ENCODE measurements at regions not wholly inside any gene's neighbourhood (a gene's known extent, or its start where the extent isn't known, plus 50 kb on each side); places are given as distances from the start of the nearest gene placed in this dataset.

DNA sequence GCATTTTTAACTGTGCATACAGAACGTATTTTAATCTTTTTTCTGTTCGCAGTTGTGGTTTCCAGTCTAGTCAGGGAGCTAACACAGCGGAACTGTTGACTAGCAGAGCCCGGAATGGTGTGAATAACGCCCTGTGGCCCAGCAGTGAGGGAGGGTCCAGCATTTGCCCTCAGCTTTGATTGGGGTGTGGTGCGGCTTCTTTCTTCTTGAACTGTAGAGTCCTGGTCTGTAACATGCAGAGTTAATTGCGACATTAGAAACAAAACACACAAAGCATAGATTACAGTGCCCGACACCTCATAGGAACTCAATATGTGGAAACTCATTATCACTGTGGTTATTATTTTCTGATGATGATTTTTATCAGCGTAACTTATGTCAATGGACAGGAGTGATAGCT is 253.6 kb downstream of the SOX11 start:
- Histone ChIP-seq H3K27ac (no peak overlapping the region), H3K4me3 (no peak overlapping the region)

DNA sequence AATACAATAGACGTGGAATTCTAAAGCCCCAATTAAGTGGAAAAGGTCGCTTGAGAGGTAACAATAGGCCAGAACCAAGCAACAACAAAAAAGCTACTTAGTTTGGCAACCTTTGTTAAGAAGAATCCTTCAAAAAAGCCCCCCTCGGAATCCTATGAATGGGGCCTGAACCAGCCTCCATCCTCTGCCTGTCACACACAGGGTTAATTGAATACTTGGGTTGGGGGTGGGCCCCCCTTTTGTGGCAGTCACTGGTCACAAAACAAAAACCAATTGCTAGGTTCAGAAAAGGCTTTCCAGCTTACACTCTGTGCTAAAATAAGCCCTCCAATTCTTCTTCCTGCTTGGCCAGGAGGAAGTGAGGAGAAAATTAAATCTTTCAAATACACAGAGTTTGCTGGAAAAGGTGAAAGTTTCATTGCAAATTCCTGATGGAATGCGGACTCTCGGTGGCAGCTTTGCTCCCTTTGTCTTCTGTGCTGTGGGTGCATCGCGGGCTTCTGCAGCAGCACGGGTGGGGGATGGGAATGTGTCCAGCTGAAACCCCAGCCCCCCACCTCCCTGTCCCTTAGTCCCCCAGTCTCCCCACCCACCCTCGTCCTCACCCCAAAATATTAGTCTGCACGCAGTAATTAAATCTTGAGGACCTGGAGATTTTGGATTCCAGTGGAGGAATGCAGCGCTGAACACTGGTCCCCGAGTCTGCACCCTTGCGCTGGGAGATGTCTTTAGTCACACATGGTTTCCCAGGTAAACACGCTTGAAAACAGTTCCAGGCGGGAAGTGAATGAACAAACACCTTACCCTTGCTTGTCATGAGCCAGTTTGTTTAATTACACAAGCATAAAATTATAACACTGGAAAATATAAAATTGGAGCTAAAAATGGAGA is 254.3 kb downstream of the SOX11 start:
- no peak overlapping the region for H3K27ac ChIP-seq
- no peak overlapping the region for H3K4me3 ChIP-seq

DNA sequence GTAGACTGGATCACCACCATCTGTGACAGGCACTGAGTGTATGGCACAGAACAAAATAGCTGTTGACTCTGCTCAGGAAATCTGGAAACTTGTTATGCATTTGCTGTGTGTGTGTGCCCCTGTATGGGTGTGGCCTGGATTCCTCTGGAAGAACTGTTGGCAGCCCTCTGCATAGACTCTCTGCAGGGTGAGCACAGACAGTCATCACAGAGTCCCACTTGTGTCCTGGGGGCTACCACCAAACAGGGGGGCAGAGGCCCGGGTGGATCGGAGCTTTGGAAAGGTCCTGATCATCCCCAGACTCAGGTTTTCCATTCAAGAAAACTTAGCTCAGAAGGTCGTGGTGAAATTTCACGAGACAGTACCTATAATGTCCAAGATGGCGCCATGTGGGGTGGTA is 258.6 kb downstream of the SOX11 start:
- Histone ChIP-seq H3K27ac (no peak overlapping the region), H3K4me3 (no peak overlapping the region)

DNA sequence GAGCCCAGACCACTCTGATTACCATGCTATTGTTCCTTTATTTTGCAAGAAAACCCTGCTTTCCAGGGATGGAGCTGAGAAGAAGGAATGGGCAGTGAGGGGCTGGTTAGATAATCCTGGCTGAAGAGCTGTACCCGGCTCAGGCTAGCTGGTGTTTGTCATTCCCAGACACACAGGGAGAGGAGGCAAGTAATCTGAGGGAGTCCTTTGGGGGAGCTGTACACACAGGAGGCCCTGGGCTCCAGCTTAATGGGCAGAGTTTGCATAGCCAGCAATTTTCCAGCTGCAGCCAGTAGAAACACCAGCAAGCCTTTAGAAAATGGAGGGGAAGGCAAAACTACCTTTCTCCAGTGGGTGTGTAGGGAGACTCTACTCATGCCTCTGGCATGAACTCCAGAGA is 259.3 kb downstream of the SOX11 start:
- H3K4me3 ChIP-seq: no peak overlapping the region

DNA sequence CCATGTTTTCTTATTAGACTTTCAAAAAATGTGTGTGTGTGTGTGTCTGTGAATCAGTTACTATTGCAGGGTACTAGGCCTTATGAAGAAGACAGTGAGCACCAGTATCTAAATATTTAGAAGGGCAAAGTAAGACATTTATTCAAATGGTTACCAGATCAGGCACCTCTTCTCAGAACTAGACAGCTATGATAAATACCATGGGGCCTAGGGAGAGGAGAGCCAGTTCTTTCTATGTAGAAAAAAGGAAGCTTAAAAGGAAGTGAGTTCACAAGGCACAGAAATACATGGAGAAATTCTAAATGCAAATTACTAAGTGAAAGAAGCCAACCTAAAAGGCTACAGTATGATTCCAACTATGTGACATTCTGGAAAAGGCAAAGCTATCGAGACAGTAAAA is 261.3 kb downstream of the SOX11 start:
- H3K4me3 ChIP-seq: no peak overlapping the region
- H3K27ac ChIP-seq: no peak overlapping the region

More for the DNA sequence above, 259.3 kb downstream of the SOX11 start:
- H3K27ac ChIP-seq: no peak overlapping the region

DNA sequence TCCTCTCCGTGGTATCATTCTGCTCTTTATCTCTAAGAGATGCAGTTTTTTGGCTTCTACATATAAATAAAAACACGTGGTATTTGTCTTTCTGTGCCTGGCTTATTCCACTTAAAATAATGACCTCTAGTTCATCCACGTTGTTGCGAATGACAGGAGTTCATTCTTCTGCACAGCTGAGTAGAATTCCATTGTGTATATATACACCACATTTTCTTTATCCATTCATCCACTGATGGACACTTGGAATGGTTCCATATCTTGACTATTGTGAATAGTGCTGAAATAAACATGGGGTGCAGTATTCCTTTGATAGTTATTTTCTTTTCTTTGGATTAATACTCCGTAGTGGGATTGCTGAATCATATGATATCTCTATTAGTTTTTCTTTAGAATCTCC is 262.3 kb downstream of the SOX11 start:
- H3K27ac ChIP-seq: no peak overlapping the region
- no peak overlapping the region for H3K4me3 ChIP-seq

DNA sequence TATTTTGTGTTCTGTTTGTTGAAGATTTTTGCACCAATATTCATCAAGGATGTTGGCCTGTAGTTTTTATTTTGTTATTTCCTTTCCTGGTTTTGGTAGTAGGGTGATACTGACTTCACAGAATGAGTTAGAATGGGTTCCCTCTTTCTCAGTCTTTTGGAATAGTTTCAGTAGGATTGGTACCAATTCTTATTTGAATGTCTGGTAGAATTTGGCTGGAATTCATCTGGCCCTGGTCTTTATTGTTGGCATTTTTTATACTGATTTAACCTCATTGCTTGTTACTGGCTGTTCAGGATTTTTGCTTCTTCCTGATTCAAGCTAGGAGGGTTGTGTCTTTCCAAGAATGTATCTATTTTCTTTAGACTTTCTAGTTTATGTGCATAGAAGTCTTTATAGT is 263.7 kb downstream of the SOX11 start:
- Histone ChIP-seq H3K27ac (no peak overlapping the region), H3K4me3 (no peak overlapping the region)

DNA sequence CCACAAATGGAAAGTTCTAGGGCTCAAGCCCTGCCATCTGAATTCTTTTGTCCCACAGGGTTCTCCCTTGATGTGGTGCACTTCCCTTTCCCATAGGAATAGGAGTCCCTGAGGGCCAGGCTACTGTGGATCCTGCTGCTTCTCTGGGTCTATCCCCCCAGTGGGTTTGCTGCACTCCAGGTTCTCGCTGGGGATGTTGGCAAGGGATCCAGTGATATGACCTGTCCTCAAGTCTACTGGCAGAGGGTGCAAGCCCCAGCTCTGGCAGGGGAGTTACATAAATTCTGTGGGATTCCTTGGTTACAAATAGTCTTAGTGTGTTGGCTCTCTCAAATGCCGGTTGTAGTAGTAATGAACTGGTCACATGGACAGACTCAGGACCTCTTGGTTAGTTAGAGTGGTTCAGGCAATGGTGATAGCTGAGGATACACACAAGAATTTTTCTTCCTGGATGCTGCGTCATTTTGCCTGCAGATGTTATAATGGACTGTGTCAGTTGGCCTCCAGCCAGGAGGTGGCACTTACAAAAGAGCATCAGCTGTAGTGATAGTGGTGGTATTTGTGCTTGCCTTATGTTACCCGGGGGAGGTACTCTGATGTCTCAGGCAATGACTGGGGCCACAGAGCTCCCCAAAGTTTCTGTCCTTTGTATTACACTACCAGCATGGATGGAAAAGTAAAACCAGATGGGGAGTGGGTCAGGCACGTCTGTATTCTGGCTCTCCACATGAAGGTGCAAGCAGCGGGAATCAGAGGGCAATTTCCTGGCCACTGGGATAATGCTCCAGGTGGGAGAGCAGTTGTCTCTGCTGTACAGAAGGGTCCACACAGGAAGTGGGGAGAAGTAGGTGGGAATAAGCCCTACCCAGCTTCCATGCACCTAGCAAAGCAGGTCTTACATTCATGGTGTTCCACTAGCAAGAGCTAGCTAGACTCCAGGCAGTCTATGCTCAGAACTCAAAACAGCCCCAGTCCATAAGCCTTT is 267.9 kb downstream of the SOX11 start:
- H3K4me3 ChIP-seq: no peak overlapping the region
- no peak overlapping the region for H3K27ac ChIP-seq

DNA sequence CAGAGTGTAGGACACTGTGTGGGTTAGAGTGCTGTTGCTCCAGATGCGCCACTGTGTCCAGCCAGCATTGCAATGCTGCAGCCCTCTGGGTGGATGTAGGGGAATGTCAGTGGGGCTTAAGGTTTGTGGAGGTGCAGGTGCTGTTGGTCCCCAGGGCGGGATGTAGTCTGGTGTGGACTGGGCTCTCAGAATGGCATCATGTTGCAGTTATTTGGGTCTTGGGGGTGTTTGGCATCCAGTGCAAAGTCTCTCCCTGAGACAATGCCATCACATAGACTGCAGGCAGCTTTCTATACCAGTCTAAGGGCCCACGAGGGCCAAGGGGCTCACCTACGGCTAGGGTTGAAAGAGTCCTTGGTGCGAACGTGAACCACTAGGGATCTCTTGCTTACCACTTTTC is 275.3 kb downstream of the SOX11 start:
- Histone ChIP-seq H3K4me3 (no peak overlapping the region), H3K27ac (no peak overlapping the region)

DNA sequence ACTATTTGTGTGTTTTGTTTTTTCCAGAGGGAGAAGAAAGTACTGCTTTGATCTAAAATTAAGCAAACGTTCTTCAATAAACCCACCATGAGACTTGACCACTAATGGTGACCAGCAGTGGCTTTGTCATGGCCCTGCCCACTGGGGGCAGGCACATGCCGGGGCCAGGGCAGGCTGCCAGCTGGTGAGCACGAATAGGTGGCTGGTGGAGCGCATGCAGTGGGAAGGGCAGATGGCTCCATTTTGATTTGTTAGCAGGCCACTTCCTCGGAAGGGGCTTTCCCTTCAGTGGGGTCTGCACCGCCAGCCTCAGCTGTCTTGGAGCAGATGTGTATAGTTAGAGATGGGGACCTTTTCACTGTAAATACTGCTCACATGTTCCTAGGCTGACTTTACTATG is 277.1 kb downstream of the SOX11 start:
- no peak overlapping the region for H3K27ac ChIP-seq
- no peak overlapping the region for H3K4me3 ChIP-seq

DNA sequence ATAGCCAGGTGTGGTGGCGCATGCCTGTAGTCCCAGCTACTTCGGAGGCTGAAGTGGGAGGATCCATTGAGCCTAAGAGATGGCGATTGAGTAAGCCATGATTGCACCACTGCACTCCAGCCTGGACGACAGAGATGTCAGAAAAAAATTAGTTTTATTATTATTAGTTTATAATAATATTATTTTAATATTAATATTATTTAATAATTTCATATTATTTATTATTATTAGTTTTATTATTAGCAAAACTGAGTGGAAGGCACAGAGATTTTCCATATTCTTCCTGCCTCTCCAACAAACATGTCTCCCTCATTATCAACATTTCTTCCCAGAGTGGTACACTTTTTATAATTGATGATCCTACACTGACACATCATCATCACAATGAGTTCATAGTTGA is 278.2 kb downstream of the SOX11 start:
- H3K27ac ChIP-seq: no peak overlapping the region
- no peak overlapping the region for H3K4me3 ChIP-seq

DNA sequence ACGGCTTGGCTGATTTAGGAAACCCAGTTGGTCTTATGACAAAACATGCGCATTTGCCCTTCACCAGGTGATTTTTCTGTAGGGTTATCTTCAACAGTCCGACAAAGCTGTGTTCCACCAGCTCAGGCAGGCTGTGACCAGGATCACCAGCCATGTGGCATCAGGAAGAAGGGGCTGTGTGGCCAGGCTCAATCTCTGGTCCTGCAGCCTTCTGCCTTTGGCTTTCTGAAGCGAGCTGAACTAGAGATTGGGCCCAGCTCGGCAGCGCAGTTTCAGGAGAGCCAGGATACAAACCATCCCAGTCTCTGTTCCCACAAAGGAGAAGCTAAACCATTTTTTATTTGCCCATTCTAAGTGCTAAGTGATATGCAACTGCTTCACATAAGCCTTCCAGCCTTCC is 282.3 kb downstream of the SOX11 start:
- Histone ChIP-seq H3K27ac (no peak overlapping the region), H3K4me3 (no peak overlapping the region)

DNA sequence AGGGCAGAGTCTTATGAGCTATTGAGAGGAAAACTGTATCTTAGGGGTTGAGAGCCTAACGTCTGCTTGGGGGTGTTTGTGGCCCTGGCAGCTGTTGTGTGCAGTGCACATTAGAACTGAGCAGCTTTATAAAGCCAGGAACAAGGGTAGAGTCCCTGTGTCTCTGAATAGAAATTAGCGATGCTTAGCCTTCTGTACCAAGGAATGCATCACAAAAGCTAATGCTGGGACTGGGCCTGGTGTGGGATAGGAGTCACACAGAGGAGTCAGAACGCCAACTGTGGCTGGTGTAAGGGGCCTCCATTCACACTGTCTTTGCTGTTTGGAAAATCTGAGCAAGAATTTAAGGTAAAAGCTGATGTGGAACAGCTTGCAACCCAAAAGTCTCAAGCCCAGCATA is 283.2 kb downstream of the SOX11 start:
- Histone ChIP-seq H3K27ac (no peak overlapping the region), H3K4me3 (no peak overlapping the region)

DNA sequence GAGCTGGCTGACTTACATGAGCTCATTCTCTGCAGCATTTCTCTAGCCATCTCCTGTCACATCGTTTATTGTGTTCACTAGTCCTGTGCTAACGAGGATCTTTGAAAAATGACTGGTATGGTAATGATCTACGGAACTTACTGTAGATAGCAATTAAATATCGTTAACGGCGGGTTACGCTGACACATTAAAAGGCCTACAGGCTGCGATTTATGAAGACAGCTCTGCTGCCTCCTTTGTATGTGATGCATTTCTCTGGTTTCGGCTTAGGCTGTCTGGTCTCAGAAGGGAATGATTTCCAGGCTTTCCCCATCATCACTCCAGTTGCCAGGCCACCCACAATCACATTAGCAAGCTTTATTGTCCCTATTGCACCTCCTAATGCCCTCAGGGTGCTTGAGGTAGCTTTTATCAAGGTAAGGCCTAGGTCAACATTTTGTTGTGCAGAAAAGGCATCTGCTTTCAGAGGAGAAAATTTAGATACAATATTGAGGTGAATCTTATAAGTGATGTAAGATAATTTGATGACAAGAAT is 284.4 kb downstream of the SOX11 start:
- H3K4me3 ChIP-seq: no peak overlapping the region

DNA sequence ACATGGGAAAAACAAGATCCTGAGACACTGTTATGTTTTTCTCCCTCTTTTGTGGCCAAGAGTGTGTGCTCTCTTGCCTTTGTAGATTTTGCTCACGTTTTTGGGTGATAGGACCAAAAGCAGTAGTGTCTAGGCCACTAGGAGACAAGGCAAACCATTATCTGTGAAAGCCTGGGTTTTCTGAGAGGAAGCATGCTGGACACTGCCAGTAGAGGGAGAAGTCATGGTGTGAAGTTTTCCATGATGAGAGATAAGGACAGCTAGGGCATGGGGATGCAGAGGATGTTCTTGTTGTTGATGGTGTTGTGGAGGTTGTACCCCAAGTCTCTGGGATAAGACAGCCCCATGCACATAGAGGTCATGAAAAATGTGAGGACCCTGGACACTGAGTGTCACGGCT is 285.3 kb downstream of the SOX11 start:
- Histone ChIP-seq H3K4me3 (no peak overlapping the region), H3K27ac (no peak overlapping the region)

More for the DNA sequence above, 284.4 kb downstream of the SOX11 start:
- no peak overlapping the region for H3K27ac ChIP-seq

DNA sequence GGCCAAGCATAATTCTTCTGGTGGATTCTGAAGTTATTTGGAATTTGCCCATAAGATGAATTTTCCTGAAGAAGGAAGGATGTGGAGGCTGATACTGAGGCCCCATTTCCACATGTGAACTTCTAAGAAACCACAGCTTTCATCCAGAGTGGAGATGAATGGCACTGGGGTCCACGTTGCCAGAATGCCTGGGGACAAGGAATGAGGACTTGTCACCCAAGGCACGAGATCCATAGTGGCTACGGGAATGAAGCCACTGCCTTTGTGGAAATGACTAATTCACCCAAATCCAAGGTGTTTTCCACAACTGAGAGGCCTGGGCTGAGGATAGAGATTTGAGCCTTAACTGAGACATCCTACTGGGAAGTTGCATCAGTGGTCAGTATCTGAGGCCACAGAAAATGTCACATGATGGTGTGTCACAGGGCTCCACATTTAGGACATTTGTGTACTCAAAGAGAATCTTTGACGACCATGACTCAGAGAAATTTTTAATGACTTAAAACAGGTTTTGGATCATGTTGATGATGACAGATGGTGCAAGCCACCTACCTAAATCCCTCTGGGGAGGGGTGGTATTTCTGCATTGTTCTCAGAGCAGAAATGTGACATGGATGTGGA is 286.1 kb downstream of the SOX11 start:
- Histone ChIP-seq H3K4me3 (no peak overlapping the region), H3K27ac (no peak overlapping the region)

DNA sequence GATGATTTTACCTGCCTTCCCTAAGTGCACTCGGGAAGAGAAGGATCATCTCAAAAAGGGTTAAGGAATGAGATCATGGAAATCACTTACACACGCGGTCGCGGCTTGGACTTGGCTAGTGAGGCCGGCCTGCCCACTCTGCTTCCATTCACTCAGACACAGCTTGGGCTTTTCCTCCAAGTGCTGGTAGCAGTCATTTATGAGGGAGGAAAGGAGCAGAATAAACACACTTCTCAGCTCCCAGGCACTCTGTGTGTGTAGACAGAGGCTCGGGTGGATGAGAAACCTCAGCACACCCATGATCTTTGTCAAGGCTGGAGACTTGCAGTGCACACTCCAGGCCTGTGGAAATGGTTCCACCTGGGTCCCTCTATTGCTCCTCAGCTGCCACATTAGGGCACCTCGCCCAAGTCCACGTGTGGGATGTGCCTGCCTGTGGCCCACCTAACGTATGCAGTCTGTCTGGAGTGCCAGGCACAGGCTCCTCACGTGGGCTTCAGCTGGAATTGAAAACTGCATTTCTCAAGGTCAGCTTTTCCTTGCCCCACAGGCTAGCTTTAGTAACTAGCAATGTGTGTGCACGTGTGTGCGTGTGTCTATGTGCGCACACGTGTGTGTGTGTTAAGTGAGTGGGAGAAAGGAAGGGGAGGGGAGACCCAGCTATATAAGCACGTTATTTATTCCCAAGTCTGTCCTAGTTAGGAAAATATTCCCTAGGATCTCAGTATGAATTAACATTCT is 288.4 kb downstream of the SOX11 start:
- H3K4me3 ChIP-seq: no peak overlapping the region

DNA sequence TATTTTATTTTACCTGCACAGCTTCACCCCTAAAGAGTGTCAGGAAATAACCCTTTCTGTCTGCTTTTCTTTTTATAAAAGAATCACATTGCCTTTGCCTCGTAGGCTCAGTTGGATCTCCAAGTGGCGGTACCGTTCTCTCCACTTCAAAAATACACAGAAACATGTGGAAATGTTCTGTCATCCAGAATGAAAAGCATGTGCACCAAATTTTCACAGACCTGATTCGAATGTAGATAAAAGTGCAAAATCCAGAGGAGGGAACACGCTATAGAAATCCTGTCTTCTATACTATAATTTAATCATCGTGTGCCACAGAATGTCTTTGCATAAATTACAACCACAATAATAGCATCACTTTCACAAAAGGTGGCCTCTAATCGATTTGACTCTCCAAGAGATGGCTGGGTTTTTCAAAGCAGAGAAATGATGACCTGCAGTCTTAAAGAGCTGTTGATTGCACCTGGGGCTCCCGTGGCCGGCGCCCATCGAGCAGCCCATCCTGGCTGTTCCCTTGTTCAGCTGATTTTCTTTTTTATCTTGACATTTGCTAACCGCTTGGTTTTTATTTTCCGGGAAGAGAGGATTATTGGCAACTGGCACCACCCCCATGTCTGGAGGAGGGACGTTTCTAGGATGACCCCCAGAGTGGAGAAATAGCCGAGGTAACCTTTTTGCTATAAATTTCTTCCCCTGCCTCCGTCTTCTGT is 290.2 kb downstream of the SOX11 start:
- Histone ChIP-seq H3K4me3 (no peak overlapping the region), H3K27ac (no peak overlapping the region)

More for the DNA sequence above, 288.4 kb downstream of the SOX11 start:
- no peak overlapping the region for H3K27ac ChIP-seq

DNA sequence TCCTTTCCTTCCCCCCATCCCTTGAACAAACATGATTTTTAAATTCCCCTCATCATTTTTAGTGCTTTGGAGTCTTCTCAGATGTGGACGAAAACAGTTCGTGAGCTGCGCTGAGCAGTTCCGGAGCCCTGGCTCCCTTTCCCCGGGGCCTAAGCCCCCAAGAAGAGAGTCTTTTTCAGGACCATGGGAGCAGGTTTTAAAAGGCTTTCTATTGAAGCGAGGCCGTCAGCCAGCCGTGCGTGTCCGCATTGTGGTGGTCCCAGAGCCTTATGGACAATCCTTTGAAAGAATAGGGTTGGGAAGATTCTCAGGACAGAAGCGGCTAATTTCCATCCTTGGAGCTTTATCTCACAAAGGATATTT is 290.7 kb downstream of the SOX11 start:
- Histone ChIP-seq H3K4me3 (no peak overlapping the region), H3K27ac (no peak overlapping the region)

Measured in skin epidermis (tissue), 12 donors.